ENCODE measurements at regions not wholly inside any gene's neighbourhood (a gene's known extent, or its start where the extent isn't known, plus 50 kb on each side); places are given as distances from the start of the nearest gene placed in this dataset.

GRCh38 chr3:30505866-30506520 is 100.4 kb upstream of the TGFBR2 start:
- Mint-ChIP-seq H3K27ac (ENCODE audit: unreplicated experiment) (no peak overlapping the region), H3K36me3 (ENCODE audit: insufficient read depth, unreplicated experiment) (no peaks in the 10 kb centered on the region), H3K4me3 (ENCODE audit: unreplicated experiment) (no peak overlapping the region), H3K27me3 (ENCODE audit: insufficient read depth, unreplicated experiment) (no peaks in the 10 kb centered on the region), H3K4me1 (ENCODE audit: low read depth, unreplicated experiment) (peaks cover 1% of the 10 kb centered on the region), H3K9me3 (ENCODE audit: unreplicated experiment) (peaks cover 8% of the 10 kb centered on the region)
- no peaks in the 10 kb centered on the region for H3K36me3 ChIP-seq (ENCODE audit: control insufficient read depth, insufficient read depth, low read length)
- no peak overlapping the region for H3K4me3 ChIP-seq (ENCODE audit: low read depth, low read length)
- H3K27me3 ChIP-seq (replicated peaks; ENCODE audit: control insufficient read depth, insufficient read depth, low read length) = no peaks in the 10 kb centered on the region
- no TSS peak for BruUV-seq (replicated peaks)
- TF ChIP-seq CTCF (IDR thresholded peaks at IDR 0.05; ENCODE audit: insufficient read depth in 1 of 2, low read depth in 1 of 2, low read length in 1 of 2, severe bottlenecking in 1 of 2, unreplicated experiment in 1 of 2) = no peak
- ChIA-PET POLR2A (no interaction called here), CTCF (no interaction called here)
- no peaks in the 10 kb centered on the region for H3K9me3 ChIP-seq
- DNase-seq = no peak
- peaks cover 8% of the 10 kb centered on the region; the same call in 1 of the 2 replicates for H3K4me1 ChIP-seq
- intact Hi-C loops (cut with micrococcal nuclease; ENCODE audit: unreplicated experiment) = no loop called here

GRCh38 chr3:30508339-30508738 is 98.1 kb upstream of the TGFBR2 start:
- H3K9me3 ChIP-seq = no peaks in the 10 kb centered on the region
- no peaks in the 10 kb centered on the region for H3K27me3 Mint-ChIP-seq (ENCODE audit: insufficient read depth, unreplicated experiment)
- intact Hi-C loops (cut with micrococcal nuclease; ENCODE audit: unreplicated experiment) = no loop called here
- no peaks in the 10 kb centered on the region for H3K36me3 ChIP-seq (ENCODE audit: control insufficient read depth, insufficient read depth, low read length)
- BruUV-seq (replicated peaks) = no TSS peak
- no peak overlapping the region for H3K4me3 Mint-ChIP-seq (ENCODE audit: unreplicated experiment)
- no peaks in the 10 kb centered on the region for H3K9me3 Mint-ChIP-seq (ENCODE audit: unreplicated experiment)
- peaks cover 16% of the 10 kb centered on the region for H3K4me1 ChIP-seq
- DNase-seq = no peak
- H3K27me3 ChIP-seq (replicated peaks; ENCODE audit: control insufficient read depth, insufficient read depth, low read length) = no peaks in the 10 kb centered on the region
- H3K4me1 Mint-ChIP-seq (ENCODE audit: low read depth, unreplicated experiment) = peaks cover 11% of the 10 kb centered on the region
- no peak overlapping the region for H3K27ac Mint-ChIP-seq (ENCODE audit: unreplicated experiment)
- no peak for TF ChIP-seq CTCF (IDR thresholded peaks at IDR 0.05; ENCODE audit: insufficient read depth in 1 of 2, low read depth in 1 of 2, low read length in 1 of 2, severe bottlenecking in 1 of 2, unreplicated experiment in 1 of 2)
- ChIA-PET POLR2A (no interaction called here), CTCF (no interaction called here)
- H3K4me3 ChIP-seq (ENCODE audit: low read depth, low read length) = no peak overlapping the region
- peaks cover 5% of the 10 kb centered on the region for H3K36me3 Mint-ChIP-seq (ENCODE audit: insufficient read depth, unreplicated experiment)

- Histone ChIP-seq H3K4me3 (ENCODE audit: low read depth, low read length) (no peak overlapping the region), H3K9me3 (no peaks in the 10 kb centered on the region), H3K4me1 (peaks cover 22% of the 10 kb centered on the region), H3K36me3 (ENCODE audit: control insufficient read depth, insufficient read depth, low read length) (no peaks in the 10 kb centered on the region), H3K27me3 (replicated peaks; ENCODE audit: control insufficient read depth, insufficient read depth, low read length) (no peaks in the 10 kb centered on the region)
- no peaks in the 10 kb centered on the region for H3K27me3 Mint-ChIP-seq (ENCODE audit: insufficient read depth, unreplicated experiment)
- H3K27ac Mint-ChIP-seq (ENCODE audit: unreplicated experiment) = no peak overlapping the region
- peaks cover 5% of the 10 kb centered on the region for H3K36me3 Mint-ChIP-seq (ENCODE audit: insufficient read depth, unreplicated experiment)
- BruUV-seq (replicated peaks) = no TSS peak
- no peak for DNase-seq
- POLR2A ChIA-PET = no interaction called here
- CTCF ChIA-PET = no interaction called here
- H3K9me3 Mint-ChIP-seq (ENCODE audit: unreplicated experiment) = no peaks in the 10 kb centered on the region
- intact Hi-C loops (cut with micrococcal nuclease; ENCODE audit: unreplicated experiment) = loop anchor here (5.0 to 10.0 kb wide), 2 partner anchors 97 to 184 kb away; partner anchors contain the start of gene TGFBR2
- H3K4me1 Mint-ChIP-seq (ENCODE audit: low read depth, unreplicated experiment) = peaks cover 11% of the 10 kb centered on the region
- H3K4me3 Mint-ChIP-seq (ENCODE audit: unreplicated experiment) = no peak overlapping the region
- no peak for TF ChIP-seq CTCF (IDR thresholded peaks at IDR 0.05; ENCODE audit: insufficient read depth in 1 of 2, low read depth in 1 of 2, low read length in 1 of 2, severe bottlenecking in 1 of 2, unreplicated experiment in 1 of 2)
Observed at GRCh38 chr3:30510596-30510995, 95.8 kb upstream of the TGFBR2 start.

All from Caco-2 (cell line).